Gastroesophageal sphincter (tissue), 3 donors: ENCODE measurements at regions not wholly inside any gene's neighbourhood (a gene's known extent, or its start where the extent isn't known, plus 50 kb on each side); places are given as distances from the start of the nearest gene placed in this dataset.

Source experiments
- CTCF ChIP-seq, 4 experiments: fragments of 200-600 bp in 2 of 4; fragments of 450-650 bp in 2 of 4; sonication (generic) in 1 of 4; IDR thresholded peaks; one replicate each; pipeline ENCODE4 v1.5.1; 2017 to 2019; ENCODE audit warnings: antibody characterized with exemption in 4 of 4, mild to moderate bottlenecking in 2 of 4, moderate library complexity in 2 of 4
- EP300 ChIP-seq: sonication (generic); formaldehyde crosslinking; IDR thresholded peaks from one replicate; pipeline ENCODE4 v1.6.1; 2017; ENCODE audit warnings: antibody characterized with exemption, mild to moderate bottlenecking
- POLR2A ChIP-seq, 2 donors: fragments of 450-650 bp; IDR thresholded peaks; one replicate each; pipeline ENCODE4 v1.6.1; 2017; ENCODE audit warnings: antibody characterized with exemption in 2 of 2, mild to moderate bottlenecking in 2 of 2, moderate library complexity in 1 of 2
- POLR2AphosphoS5 ChIP-seq: sonication (generic); formaldehyde crosslinking; IDR thresholded peaks from one replicate; pipeline ENCODE4 v1.6.1; 2017; ENCODE audit warnings: antibody characterized with exemption

DNA sequence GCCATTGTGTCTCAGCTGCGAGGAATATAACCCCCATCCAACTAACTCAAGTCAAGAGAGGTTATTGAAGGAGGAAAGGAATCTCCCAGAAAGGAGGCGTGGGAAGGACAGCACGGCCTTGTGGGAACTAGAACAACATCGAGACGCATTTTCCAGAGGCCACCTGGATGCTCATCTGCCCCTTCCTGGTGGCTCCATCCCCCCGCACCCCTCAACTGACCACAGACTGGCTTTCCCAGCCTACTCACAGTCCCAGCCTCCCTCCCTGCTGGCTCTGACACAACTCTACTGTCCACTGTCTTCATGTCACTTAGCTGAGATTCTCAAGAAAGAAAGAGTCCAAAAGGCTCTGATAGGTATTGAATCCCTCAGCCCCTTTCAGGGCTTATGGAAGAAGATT lies 66.0 kb upstream of the CLMN start:
- no peak for TF ChIP-seq EP300
- TF ChIP-seq CTCF (IDR thresholded peaks at IDR 0.05), result no peak
- TF ChIP-seq POLR2A (IDR thresholded peaks at IDR 0.05), result no peak
- TF ChIP-seq POLR2AphosphoS5, result no peak
